Esophagus squamous epithelium (tissue), 4 donors: ENCODE measurements at regions not wholly inside any gene's neighbourhood (a gene's known extent, or its start where the extent isn't known, plus 50 kb on each side); places are given as distances from the start of the nearest gene placed in this dataset.

Experiments used
- POLR2A ChIP-seq, 4 donors: fragments of 450-650 bp; IDR thresholded peaks; one replicate each; pipeline ENCODE4 v1.6.1; 2017; ENCODE audit warnings: antibody characterized with exemption in 4 of 4, mild to moderate bottlenecking in 4 of 4, moderate library complexity in 3 of 4
- TF ChIP-seq, protein P1 (sequence below), 6 experiments: fragments of 450-650 bp in 4 of 6; fragments of 200-600 bp in 2 of 6; sonication (generic) in 2 of 6; IDR thresholded peaks; one replicate each; pipeline ENCODE4 v1.5.1; 2016 to 2019; ENCODE audit warnings: antibody characterized with exemption in 6 of 6, mild to moderate bottlenecking in 4 of 6, moderate library complexity in 4 of 6

DNA sequence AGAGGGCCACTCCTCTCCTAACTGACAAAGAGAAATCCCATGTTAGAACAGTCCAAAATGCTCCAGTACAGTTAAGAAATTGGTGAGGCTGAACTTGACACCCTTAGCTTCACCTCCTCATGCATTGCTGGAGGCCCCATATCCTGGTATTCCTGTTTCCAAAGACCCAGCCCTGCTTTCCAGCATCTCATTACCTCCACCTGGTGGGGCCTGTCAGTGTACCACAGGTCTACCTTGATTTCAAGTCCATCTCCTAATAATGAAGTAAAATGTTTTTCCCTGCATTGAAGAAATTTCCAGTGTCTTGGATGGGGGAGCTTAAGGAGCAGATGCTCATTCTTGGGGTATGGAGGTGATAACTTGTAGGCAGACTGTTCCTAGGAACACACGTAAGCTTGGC lies 70.6 kb upstream of the S1PR3 start:
- TF ChIP-seq, protein P1, sequence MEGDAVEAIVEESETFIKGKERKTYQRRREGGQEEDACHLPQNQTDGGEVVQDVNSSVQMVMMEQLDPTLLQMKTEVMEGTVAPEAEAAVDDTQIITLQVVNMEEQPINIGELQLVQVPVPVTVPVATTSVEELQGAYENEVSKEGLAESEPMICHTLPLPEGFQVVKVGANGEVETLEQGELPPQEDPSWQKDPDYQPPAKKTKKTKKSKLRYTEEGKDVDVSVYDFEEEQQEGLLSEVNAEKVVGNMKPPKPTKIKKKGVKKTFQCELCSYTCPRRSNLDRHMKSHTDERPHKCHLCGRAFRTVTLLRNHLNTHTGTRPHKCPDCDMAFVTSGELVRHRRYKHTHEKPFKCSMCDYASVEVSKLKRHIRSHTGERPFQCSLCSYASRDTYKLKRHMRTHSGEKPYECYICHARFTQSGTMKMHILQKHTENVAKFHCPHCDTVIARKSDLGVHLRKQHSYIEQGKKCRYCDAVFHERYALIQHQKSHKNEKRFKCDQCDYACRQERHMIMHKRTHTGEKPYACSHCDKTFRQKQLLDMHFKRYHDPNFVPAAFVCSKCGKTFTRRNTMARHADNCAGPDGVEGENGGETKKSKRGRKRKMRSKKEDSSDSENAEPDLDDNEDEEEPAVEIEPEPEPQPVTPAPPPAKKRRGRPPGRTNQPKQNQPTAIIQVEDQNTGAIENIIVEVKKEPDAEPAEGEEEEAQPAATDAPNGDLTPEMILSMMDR (IDR thresholded peaks at IDR 0.05), result no peak
- TF ChIP-seq POLR2A (IDR thresholded peaks at IDR 0.05), result no peak
